Subcutaneous abdominal adipose tissue (tissue), 5 donors: ENCODE measurements at regions not wholly inside any gene's neighbourhood (a gene's known extent, or its start where the extent isn't known, plus 50 kb on each side); places are given as distances from the start of the nearest gene placed in this dataset.

Source experiments
- H3K27ac ChIP-seq: one replicate; pipeline ENCODE4 v1.7.0; 2013; ENCODE audit warnings: low read depth, mild to moderate bottlenecking, inconsistent platforms, low read length, moderate library complexity
- H3K27me3 ChIP-seq, 5 donors: one replicate each; pipeline ENCODE4 v1.7.0; 2013; ENCODE audit warnings: low read length in 5 of 5, inconsistent platforms in 1 of 5; ENCODE audit not compliant: control insufficient read depth in 5 of 5, insufficient read depth in 4 of 5
- H3K36me3 ChIP-seq, 5 donors: one replicate each; pipeline ENCODE4 v1.7.0; 2013; ENCODE audit warnings: low read length in 5 of 5; ENCODE audit not compliant: control insufficient read depth in 5 of 5, insufficient read depth in 5 of 5
- H3K4me1 ChIP-seq, 5 donors: one replicate each; pipeline ENCODE4 v1.7.0; 2013; ENCODE audit warnings: low read length in 5 of 5, mild to moderate bottlenecking in 3 of 5, moderate library complexity in 1 of 5; ENCODE audit not compliant: control insufficient read depth in 5 of 5, insufficient read depth in 5 of 5
- H3K4me3 ChIP-seq, 5 donors: one replicate each; pipeline ENCODE4 v1.7.0; 2013; ENCODE audit warnings: low read length in 5 of 5, low read depth in 1 of 5
- H3K9ac ChIP-seq, 5 donors: one replicate each; pipeline ENCODE4 v1.7.0; 2013; ENCODE audit warnings: low read length in 5 of 5, mild to moderate bottlenecking in 4 of 5, moderate library complexity in 3 of 5
- H3K9me3 ChIP-seq, 5 donors: one replicate each; pipeline ENCODE4 v1.7.0; 2013; ENCODE audit warnings: low read length in 5 of 5; ENCODE audit not compliant: control insufficient read depth in 5 of 5
- donor health status: healthy.
- donor health status: healthy.
- donor health status: healthy.
- donor health status: healthy.
- donor health status: healthy.

DNA sequence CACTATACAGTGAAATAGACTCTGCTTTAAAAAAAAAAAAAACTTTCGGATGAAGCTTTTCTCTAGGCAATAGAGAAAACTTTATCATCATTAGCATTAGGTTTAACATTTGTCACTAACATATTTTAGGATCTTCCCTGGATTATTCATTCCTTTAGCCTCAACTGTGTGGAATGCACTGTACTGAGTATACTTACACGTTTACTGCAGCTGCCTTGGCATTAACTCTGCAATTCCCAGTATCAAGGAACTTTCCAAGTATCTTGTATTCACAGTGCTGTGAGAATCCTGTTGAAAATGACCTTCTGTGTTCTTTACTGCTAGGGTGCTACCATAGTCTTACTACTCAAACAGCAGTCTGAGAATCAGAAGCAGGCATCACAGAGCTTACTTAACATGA, 328.2 kb upstream of the COL3A1 start:
- Histone ChIP-seq H3K36me3 (no peaks in the 10 kb centered on the region), H3K9me3 (peaks cover 0 to 6% (median 2%) of the 10 kb centered on the region in 5 donors), H3K27ac (no peak overlapping the region), H3K4me3 (no peak overlapping the region), H3K4me1 (no peaks in the 10 kb centered on the region), H3K9ac (no peak overlapping the region), H3K27me3 (no peaks in the 10 kb centered on the region)

DNA sequence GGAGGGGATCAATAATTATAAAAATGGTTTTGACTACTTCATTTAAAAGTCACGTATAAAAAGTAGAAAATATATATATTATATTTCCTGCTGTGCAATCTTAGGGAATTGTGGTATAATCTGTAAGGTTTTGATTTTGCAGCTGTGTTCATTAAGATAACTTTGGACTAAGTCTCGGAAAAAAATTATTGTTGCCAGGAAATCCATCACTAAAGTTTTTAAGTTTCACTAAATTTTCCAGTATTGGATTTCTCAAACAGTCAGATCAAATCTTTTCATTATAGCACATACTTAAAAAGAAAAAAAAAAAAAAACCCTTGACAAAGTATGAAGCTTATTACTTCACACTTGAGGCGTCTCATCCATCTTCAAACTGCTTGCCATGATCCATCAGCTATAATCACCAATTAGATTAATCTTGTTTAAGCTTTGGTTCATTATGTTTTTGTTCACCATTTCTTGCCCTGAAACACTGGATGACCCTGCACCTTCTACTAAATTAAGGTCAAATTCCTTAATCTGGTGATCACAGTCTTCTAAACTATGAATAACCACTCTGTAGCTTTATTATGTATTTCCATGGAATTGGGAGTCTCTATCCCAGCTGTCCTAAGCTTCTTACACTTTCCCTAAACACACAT, 326.6 kb upstream of the COL3A1 start:
- peaks cover 0 to 6% (median 2%) of the 10 kb centered on the region in 5 donors for H3K9me3 ChIP-seq
- no peak overlapping the region for H3K27ac ChIP-seq
- H3K9ac ChIP-seq: no peak overlapping the region
- no peaks in the 10 kb centered on the region for H3K27me3 ChIP-seq
- no peaks in the 10 kb centered on the region for H3K4me1 ChIP-seq
- no peak overlapping the region for H3K4me3 ChIP-seq
- H3K36me3 ChIP-seq: no peaks in the 10 kb centered on the region

DNA sequence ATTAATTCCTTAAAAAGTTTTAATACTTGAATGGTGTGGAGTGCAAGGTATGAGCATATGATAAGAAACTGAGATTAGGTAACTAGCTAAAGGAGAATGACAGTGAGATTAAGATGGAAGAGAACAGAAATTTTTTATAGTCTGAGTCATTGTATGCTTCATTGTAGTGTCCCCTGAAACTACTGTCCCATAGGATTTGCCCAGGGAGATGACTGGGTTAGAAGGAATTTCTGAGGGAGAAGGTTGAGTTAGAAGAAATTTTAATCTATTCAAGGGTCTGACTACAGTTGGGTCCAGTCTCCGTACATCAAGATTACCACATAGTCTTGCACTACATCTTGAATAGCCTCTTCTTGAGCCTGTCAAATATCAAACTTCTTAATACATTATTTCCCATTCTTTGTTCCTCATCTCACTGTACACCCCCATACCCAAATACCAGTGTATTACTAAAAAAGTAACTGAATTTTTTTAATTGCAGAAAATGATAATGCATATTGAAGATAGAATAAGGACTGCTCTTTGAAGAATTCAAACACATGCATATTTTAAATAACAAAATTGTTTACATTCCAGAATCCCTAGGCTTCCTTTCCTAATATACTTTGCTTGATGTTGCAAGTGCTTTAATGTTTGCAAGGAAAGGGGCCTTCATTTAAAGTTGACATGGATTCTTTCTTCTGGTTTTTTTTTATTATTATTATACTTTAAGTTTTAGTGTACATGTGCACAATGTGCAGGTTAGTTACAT, 314.3 kb upstream of the COL3A1 start:
- Histone ChIP-seq H3K9me3 (no peaks in the 10 kb centered on the region), H3K4me1 (peaks cover 0 to 9% (median 6%) of the 10 kb centered on the region in 5 donors), H3K27ac (no peak overlapping the region), H3K27me3 (no peaks in the 10 kb centered on the region), H3K4me3 (no peak overlapping the region), H3K9ac (no peak overlapping the region), H3K36me3 (no peaks in the 10 kb centered on the region)

DNA sequence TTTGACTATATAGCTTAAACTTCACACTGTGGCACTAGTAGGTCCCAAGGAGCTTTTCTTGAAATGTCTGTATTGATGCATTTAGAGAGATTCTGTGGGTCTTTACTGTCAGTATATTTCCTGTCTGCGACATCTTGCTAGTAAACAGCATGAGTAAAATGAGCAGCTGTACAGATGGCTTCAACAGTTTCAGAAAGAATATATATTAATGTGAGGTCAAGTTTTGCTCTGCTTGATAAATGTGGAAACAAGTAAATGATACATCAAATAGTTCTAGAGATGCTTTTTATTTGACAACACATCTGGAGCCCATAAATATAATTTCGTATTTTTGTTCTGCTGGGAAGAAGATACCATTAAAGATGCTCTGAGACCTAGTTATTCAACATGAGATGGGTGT, 310.9 kb upstream of the COL3A1 start:
- Histone ChIP-seq H3K36me3 (no peaks in the 10 kb centered on the region), H3K9me3 (no peaks in the 10 kb centered on the region), H3K27ac (no peak overlapping the region), H3K4me3 (no peak overlapping the region), H3K9ac (no peak overlapping the region), H3K27me3 (no peaks in the 10 kb centered on the region), H3K4me1 (peaks cover 2 to 22% (median 10%) of the 10 kb centered on the region in 5 donors)

DNA sequence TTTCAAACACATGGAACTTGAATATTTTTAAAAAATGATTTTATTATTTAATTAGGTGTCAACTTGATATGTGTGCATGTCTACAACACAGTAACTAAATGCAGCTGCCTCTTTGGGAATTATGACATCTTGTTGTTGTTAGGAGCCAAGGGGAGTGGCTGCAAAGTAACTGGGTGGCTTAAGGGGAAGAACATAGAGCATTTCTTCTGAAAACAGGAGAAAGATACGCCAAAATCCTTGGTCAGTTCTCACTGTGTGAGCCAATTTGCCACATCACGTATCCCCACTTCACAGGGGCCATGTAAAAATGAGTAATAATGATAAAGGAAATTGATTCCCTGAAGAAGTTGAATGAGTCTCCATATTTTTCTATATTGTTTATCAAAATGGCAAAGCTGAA, 309.8 kb upstream of the COL3A1 start:
- no peaks in the 10 kb centered on the region for H3K9me3 ChIP-seq
- no peak overlapping the region for H3K27ac ChIP-seq

DNA sequence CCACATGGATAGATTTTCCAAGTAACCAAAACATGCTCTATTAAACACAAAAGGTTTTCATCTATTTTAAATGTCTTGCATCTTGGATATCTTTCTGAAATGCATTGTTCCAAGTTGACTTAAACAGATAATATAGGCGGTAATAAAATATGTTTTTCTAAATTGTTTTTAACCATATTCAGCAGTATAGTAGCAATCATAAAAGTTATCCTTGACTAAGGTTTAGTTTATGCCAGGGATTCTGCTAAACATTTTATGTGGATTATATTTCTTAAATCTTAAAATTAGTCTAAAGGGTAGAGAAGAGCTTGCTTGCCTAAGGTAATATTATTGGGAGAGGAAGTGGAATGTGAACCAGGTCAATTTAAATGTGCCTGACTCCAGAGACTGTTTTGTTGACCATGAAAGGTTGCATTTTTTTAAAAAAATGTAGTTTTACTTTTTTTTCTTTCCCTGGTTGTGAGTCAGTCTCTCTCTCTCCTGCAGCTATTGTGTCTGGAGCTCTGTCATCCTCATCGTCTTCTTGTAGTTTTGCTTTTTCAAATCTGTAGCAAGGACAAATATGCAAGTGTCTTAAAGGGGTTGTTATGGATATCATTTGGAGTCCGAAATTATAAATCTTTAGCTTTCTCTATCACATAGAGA, 309.1 kb upstream of the COL3A1 start:
- Histone ChIP-seq H3K9ac (no peak overlapping the region), H3K9me3 (no peaks in the 10 kb centered on the region), H3K4me3 (peak overlapping the region in 1 of 5 donors; percentile 53), H3K36me3 (no peaks in the 10 kb centered on the region), H3K27me3 (no peaks in the 10 kb centered on the region), H3K4me1 (peaks cover 2 to 22% (median 10%) of the 10 kb centered on the region in 5 donors), H3K27ac (no peak overlapping the region)

More for the DNA sequence above, 309.8 kb upstream of the COL3A1 start:
- H3K4me1 ChIP-seq: peaks cover 2 to 22% (median 10%) of the 10 kb centered on the region in 5 donors
- no peaks in the 10 kb centered on the region for H3K36me3 ChIP-seq
- no peaks in the 10 kb centered on the region for H3K27me3 ChIP-seq
- peak overlapping the region in 2 of 5 donors; percentile 20 to 28 for H3K9ac ChIP-seq
- peak overlapping the region in 3 of 5 donors; percentile 23 to 53 (median 49) for H3K4me3 ChIP-seq

DNA sequence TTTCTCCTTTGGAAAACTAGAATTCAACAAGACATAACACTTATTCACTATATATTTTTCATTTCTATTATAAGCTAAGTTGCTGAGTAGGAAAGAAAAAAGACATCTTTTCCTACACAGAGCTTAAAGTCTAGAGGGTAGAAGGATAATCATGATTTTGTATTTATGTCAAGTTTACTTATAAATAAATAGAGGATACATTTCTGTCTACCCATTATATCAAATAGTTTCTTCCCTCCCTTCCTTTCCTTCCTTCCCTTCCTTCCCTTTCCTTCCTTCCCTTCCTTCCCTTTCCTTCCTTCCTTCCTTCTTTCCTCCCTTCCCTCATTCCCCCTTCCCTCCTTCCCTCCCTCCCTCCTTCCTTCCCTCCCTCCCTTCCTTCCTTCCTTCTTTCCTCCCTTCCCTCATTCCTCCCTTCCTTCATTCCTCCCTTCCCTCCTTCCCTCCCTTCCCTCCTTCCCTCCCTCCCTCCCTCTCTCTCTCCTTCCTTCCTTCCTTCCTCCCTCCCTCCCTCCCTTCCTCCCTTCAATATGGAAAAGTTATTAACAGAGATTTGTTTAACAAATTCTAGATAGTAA, 308.4 kb upstream of the COL3A1 start:
- H3K9ac ChIP-seq: no peak overlapping the region
- H3K9me3 ChIP-seq: no peaks in the 10 kb centered on the region
- H3K4me1 ChIP-seq: peaks cover 2 to 22% (median 10%) of the 10 kb centered on the region in 5 donors
- H3K27me3 ChIP-seq: no peaks in the 10 kb centered on the region
- no peak overlapping the region for H3K27ac ChIP-seq
- H3K4me3 ChIP-seq: no peak overlapping the region
- no peaks in the 10 kb centered on the region for H3K36me3 ChIP-seq

DNA sequence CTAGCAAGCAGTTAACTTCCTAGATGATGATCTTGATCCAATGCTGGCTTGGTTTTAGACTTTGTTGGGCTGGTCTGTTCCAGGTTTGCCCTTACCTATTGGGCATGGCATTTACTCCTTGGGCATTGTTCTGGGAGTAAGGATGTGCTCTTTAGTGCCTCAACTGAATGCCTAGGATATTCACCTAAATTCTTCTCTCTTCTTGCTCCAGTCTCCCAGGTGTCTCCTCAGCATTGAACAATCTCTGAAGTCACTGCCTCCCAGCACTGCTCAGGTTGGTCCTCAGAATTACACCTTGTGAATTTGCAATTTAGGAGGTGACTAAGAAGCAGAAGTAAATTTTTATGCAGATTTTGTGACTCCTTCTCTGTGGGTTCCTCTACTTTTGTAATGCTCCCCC, 307.7 kb upstream of the COL3A1 start:
- Histone ChIP-seq H3K9me3 (no peaks in the 10 kb centered on the region), H3K36me3 (no peaks in the 10 kb centered on the region), H3K27ac (no peak overlapping the region), H3K4me3 (no peak overlapping the region), H3K4me1 (peaks cover 2 to 22% (median 10%) of the 10 kb centered on the region in 5 donors), H3K9ac (no peak overlapping the region), H3K27me3 (no peaks in the 10 kb centered on the region)

DNA sequence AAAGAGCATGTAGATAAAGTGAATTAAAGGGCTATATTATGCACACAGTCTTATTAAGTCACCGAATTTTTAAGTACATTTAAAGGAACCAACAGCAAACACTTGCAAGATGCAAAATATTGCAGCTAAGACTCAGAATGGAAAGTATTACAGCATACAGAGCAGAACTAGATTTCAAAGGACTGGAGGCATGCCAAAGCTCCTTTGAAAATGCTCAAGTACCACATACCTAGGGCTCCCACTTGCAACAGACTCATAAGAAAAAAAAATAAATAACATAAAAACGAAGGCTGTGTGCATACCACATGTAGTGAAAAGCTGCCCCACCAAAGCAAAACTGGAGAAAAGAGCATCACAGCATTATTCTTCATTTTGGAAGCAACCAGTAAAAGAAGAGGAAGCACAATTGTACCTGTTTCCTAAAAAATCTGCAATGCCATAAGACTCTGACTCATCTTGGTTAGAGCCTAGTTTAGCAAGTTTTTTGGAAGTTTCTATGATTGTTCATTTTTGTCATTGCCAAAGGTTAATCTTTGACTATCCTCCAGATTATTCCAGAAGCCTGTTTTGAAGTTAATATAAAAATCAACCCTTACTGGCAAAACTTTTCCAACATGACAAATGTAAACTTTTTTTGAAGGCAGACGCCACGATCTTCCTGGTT, 306.0 kb upstream of the COL3A1 start:
- no peak overlapping the region for H3K27ac ChIP-seq
- no peaks in the 10 kb centered on the region for H3K9me3 ChIP-seq
- H3K36me3 ChIP-seq: no peaks in the 10 kb centered on the region
- H3K27me3 ChIP-seq: no peaks in the 10 kb centered on the region
- H3K4me1 ChIP-seq: peaks cover 2 to 22% (median 10%) of the 10 kb centered on the region in 5 donors
- H3K9ac ChIP-seq: no peak overlapping the region
- no peak overlapping the region for H3K4me3 ChIP-seq
